ENCODE measurements at regions not wholly inside any gene's neighbourhood (a gene's known extent, or its start where the extent isn't known, plus 50 kb on each side); places are given as distances from the start of the nearest gene placed in this dataset.
A peak's percentile ranks its signal among the peaks of the same experiment; 100 is the strongest.

DNA sequence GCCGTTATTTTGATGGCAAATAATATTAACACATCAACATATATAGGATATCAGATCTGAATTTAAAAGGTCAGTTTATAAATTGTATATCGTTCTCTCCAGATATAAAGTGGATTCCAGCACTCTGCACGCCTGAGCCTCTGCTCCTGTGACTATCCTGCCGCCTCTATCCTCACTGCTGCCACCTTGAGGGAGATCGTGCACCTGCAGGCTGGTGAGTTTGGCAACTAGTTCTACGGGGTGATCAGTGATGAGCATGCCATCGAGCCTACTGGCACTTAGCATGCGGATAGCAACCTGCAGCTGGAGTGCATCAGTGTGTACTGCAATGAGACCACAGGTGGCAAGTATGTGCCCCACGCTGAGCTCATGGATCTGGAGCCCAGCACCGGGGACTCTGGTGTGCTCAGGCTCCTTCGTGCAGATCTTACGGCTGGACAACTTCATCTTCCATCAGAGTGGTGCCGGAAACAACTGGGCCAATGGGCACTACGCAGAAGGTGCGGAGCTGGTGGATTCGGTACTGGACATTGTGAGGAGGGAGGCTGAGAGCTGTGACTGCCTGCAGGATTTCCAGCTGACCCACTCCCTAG, 84.9 kb downstream of the FBXO5 start:
- Histone ChIP-seq H3K9ac (ENCODE audit: insufficient read depth in 1 of 2, low read length in 2 of 2) (no peak overlapping the region), H3K36me3 (ENCODE audit: control insufficient read depth in 4 of 4, insufficient read depth in 4 of 4, low read length in 4 of 4) (no peaks in the 10 kb centered on the region), H3K27me3 (ENCODE audit: control insufficient read depth in 3 of 3, insufficient read depth in 3 of 3, low read length in 2 of 3) (no peaks in the 10 kb centered on the region), H3K4me3 (no peak overlapping the region), H3K4me1 (ENCODE audit: control insufficient read depth in 5 of 5, insufficient read depth in 5 of 5, low read length in 5 of 5) (no peaks in the 10 kb centered on the region), H3K27ac (ENCODE audit: low read depth in 1 of 2, low read length in 1 of 2) (no peak overlapping the region), H3K9me3 (ENCODE audit: control insufficient read depth in 4 of 4, insufficient read depth in 3 of 4, low read length in 3 of 4) (no peaks in the 10 kb centered on the region)
- 49 to 51% methylated on average over 16 of the region's 16 CpGs for WGBS, 2 donors
- ATAC-seq (ENCODE audit: insufficient read depth, low FRiP score), result peak; percentile 88
- TF ChIP-seq, protein P1, sequence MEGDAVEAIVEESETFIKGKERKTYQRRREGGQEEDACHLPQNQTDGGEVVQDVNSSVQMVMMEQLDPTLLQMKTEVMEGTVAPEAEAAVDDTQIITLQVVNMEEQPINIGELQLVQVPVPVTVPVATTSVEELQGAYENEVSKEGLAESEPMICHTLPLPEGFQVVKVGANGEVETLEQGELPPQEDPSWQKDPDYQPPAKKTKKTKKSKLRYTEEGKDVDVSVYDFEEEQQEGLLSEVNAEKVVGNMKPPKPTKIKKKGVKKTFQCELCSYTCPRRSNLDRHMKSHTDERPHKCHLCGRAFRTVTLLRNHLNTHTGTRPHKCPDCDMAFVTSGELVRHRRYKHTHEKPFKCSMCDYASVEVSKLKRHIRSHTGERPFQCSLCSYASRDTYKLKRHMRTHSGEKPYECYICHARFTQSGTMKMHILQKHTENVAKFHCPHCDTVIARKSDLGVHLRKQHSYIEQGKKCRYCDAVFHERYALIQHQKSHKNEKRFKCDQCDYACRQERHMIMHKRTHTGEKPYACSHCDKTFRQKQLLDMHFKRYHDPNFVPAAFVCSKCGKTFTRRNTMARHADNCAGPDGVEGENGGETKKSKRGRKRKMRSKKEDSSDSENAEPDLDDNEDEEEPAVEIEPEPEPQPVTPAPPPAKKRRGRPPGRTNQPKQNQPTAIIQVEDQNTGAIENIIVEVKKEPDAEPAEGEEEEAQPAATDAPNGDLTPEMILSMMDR (IDR thresholded peaks at IDR 0.05; ENCODE audit: control extremely low read depth, extremely low read depth), result peak; percentile 29
- DNase-seq, result peak; percentile 31 to 39 (median 34)

- no peaks in the 10 kb centered on the region for H3K36me3 ChIP-seq (ENCODE audit: control insufficient read depth in 4 of 4, insufficient read depth in 4 of 4, low read length in 4 of 4)
- peaks cover 0 to 4% (median 0%) of the 10 kb centered on the region in 3 donors for H3K27me3 ChIP-seq (ENCODE audit: control insufficient read depth in 3 of 3, insufficient read depth in 3 of 3, low read length in 2 of 3)
- H3K4me1 ChIP-seq (ENCODE audit: control insufficient read depth in 5 of 5, insufficient read depth in 5 of 5, low read length in 5 of 5), result no peaks in the 10 kb centered on the region
- H3K9ac ChIP-seq (ENCODE audit: insufficient read depth in 1 of 2, low read length in 2 of 2), result no peak overlapping the region
- DNase-seq, result no peak
- H3K4me3 ChIP-seq, result no peak overlapping the region
- no peak overlapping the region for H3K27ac ChIP-seq (ENCODE audit: low read depth in 1 of 2, low read length in 1 of 2)
- no peak for ATAC-seq (ENCODE audit: insufficient read depth, low FRiP score)
- TF ChIP-seq, protein P1 (IDR thresholded peaks at IDR 0.05; ENCODE audit: control extremely low read depth, extremely low read depth), result no peak
- no peaks in the 10 kb centered on the region for H3K9me3 ChIP-seq (ENCODE audit: control insufficient read depth in 4 of 4, insufficient read depth in 3 of 4, low read length in 3 of 4)
Observed at GRCh38 chr6:152904678-152905077, 78.2 kb downstream of the FBXO5 start.

GRCh38 chr6:152905551-152906299, 77.1 kb downstream of the FBXO5 start:
- no peak overlapping the region for H3K4me3 ChIP-seq
- ATAC-seq (ENCODE audit: insufficient read depth, low FRiP score), result no peak
- no peak overlapping the region for H3K27ac ChIP-seq (ENCODE audit: low read depth in 1 of 2, low read length in 1 of 2)
- H3K9ac ChIP-seq (ENCODE audit: insufficient read depth in 1 of 2, low read length in 2 of 2), result no peak overlapping the region
- H3K36me3 ChIP-seq (ENCODE audit: control insufficient read depth in 4 of 4, insufficient read depth in 4 of 4, low read length in 4 of 4), result no peaks in the 10 kb centered on the region
- no peak for DNase-seq
- H3K4me1 ChIP-seq (ENCODE audit: control insufficient read depth in 5 of 5, insufficient read depth in 5 of 5, low read length in 5 of 5), result no peaks in the 10 kb centered on the region
- peaks cover 0 to 4% (median 0%) of the 10 kb centered on the region in 3 donors for H3K27me3 ChIP-seq (ENCODE audit: control insufficient read depth in 3 of 3, insufficient read depth in 3 of 3, low read length in 2 of 3)
- TF ChIP-seq, protein P1 (IDR thresholded peaks at IDR 0.05; ENCODE audit: control extremely low read depth, extremely low read depth), result no peak
- 42 to 53% methylated on average over 2 of the region's 2 CpGs for WGBS, 2 donors
- no peaks in the 10 kb centered on the region for H3K9me3 ChIP-seq (ENCODE audit: control insufficient read depth in 4 of 4, insufficient read depth in 3 of 4, low read length in 3 of 4)
